IPS DF 6.9 (cell line): ENCODE measurements at regions not wholly inside any gene's neighbourhood (a gene's known extent, or its start where the extent isn't known, plus 50 kb on each side); places are given as distances from the start of the nearest gene placed in this dataset.

Source experiments
- DNase-seq: peaks from one replicate; pipeline ENCODE4 v3.0.0-alpha.2; 2013; ENCODE audit warnings: low read depth, low spot score
- H3K27ac ChIP-seq: one replicate; pipeline ENCODE4 v1.5.1; 2013; ENCODE audit warnings: low read length, control low read depth
- H3K27me3 ChIP-seq: 2 replicates; pipeline ENCODE4 v1.6.1; 2013; ENCODE audit warnings: mild to moderate bottlenecking, low read length; ENCODE audit not compliant: control insufficient read depth, insufficient read depth
- H3K36me3 ChIP-seq: 2 replicates; pipeline ENCODE4 v1.6.1; 2013; ENCODE audit warnings: low read length; ENCODE audit not compliant: control insufficient read depth, insufficient read depth
- H3K4me1 ChIP-seq: 2 replicates; pipeline ENCODE4 v1.6.1; 2013; ENCODE audit warnings: low read length; ENCODE audit not compliant: control insufficient read depth, insufficient read depth
- H3K4me3 ChIP-seq: 2 replicates; pipeline ENCODE4 v1.5.1; 2013; ENCODE audit warnings: mild to moderate bottlenecking, low read length
- H3K9me3 ChIP-seq: 2 replicates; pipeline ENCODE4 v1.6.1; 2013; ENCODE audit warnings: low read length, inconsistent platforms; ENCODE audit not compliant: control insufficient read depth, insufficient read depth
- WGBS: extraction: QIAGEN DNeasy Blood & Tissue Kit; methylation state at CpG from one replicate; pipeline ENCODE4 v1.1.7; 2013; ENCODE audit warnings: mixed read lengths, missing lambda C conversion rate; ENCODE audit not compliant: insufficient read length, insufficient coverage; 5-methylcytosine and 5-hydroxymethylcytosine counted together

DNA sequence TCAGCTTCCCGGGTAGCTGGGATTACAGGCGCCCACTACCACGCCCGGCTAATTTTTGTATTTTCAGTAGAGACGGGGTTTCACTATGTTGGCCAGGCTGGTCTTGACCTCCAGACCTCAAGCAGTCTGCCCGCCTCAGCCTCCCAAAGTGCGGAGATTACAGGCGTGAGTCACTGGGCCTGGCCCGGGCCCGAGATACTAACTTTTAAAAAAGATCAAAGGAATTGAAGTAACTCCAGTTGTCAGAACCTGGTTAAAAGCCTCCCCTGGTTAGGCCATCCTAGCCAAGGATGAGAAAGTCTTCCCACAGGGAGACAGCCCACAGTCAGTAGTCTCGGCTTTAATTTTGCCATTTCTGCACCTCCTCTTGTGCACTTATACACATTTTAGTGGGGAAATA is 212.3 kb upstream of the MCTP2 start:
- Histone ChIP-seq H3K4me1 (no peaks in the 10 kb centered on the region), H3K27me3 (no peaks in the 10 kb centered on the region), H3K27ac (no peak overlapping the region), H3K9me3 (no peaks in the 10 kb centered on the region), H3K36me3 (no peaks in the 10 kb centered on the region), H3K4me3 (no peak overlapping the region)
- DNase-seq: no peak
- no CpG with 5 or more reads among the region's 11 CpGs for WGBS

DNA sequence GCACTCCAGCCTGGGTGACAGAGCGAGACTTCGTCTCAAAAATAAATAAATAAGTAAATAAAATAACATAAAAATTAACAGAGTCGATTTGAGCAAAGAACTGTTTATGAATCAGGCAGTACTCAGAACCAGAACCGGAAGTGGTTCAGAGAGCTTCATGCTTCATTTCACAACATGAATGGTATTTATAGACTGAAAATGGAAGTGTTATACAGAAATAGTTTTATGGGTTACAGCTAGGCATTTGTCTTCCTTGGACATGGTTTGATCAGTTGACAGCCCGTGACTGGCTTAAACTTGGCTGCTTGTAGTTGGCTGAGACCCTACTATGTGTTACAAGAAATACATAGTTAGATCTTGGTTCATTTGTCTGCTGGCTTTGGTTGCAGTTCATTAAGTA is 216.0 kb upstream of the MCTP2 start:
- WGBS: no CpG with 5 or more reads among the region's 5 CpGs
- no peak overlapping the region for H3K27ac ChIP-seq
- no peaks in the 10 kb centered on the region for H3K27me3 ChIP-seq

DNA sequence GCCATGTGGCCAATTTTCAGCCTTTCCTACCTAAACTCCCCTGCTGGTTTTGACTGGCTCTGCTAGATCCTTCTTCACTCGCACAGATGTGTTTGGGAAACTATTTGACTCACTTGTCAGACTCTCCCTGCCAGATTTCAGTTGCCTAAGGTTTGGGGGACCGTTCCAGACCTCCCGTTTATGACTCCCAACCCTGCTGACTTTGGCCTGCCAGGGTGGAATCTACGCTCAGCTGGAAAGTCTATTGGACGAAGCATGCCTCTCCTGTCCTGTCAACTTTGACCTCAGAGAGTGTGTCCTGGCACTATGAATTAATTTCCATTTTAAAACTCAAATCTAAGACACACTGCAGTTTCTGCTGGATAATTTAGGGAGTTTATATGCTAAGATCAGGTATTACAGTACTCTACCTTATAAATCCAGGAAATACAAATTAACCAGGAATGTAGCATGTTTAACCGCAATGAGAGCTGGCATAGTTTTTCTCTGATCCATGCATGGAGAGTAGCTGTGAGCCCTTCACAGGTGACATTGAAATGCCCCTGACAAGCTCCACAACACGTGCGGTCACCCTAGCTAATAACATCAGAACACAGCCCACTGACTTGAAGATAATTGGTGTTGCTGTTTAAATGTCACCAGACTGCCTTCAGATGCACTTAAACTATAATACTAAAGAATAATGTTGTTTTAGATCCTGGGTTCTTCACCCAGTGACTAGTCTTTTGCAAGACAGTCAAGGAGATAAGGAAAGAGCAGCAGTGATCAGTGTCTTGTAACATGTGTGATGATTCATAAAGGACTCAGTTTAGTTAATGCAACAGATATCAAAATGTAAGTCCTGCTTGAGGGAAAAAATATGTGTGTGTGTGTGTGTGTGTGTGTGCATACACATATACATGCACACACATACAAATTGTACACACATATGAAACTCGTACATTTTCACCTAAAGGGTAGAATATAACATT is 223.0 kb upstream of the MCTP2 start:
- WGBS: no CpG with 5 or more reads among the region's 9 CpGs
- DNase-seq: no peak

More for the DNA sequence above, 216.0 kb upstream of the MCTP2 start:
- DNase-seq: no peak
- no peaks in the 10 kb centered on the region for H3K4me1 ChIP-seq
- H3K9me3 ChIP-seq: no peaks in the 10 kb centered on the region
- no peaks in the 10 kb centered on the region for H3K36me3 ChIP-seq
- H3K4me3 ChIP-seq: no peak overlapping the region

DNA sequence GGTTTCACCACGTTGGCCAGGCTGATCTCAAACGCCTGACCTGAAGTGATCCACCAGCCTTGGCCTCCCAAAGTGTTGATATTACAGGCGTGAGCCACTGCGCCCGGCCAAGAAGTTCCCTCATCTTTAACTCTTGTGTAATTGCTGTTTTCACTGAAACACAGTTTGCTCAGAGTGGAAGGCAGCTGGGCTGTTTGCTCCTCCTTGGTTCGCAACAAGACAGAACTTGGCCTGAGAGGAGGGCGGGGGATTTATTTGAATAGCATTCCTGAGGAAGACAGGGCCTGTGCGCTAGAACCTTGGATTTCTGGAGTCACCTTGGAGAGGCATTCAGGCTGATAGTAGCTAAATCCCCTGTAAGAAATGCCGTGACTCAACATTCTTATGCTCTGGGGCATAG is 226.7 kb upstream of the MCTP2 start:
- no peaks in the 10 kb centered on the region for H3K27me3 ChIP-seq
- no peak overlapping the region for H3K27ac ChIP-seq
- H3K36me3 ChIP-seq: no peaks in the 10 kb centered on the region
- DNase-seq: no peak
- 0 out of 2 replicates have a peak, but pooled peaks cover 1% of the 10 kb centered on the region for H3K4me1 ChIP-seq
- no peaks in the 10 kb centered on the region; the same call in 1 of the 2 replicates for H3K9me3 ChIP-seq
- no peak overlapping the region for H3K4me3 ChIP-seq
- no CpG with 5 or more reads among the region's 9 CpGs for WGBS

More for the DNA sequence above, 223.0 kb upstream of the MCTP2 start:
- Histone ChIP-seq H3K4me3 (no peak overlapping the region), H3K36me3 (no peaks in the 10 kb centered on the region), H3K27ac (no peak overlapping the region), H3K27me3 (no peaks in the 10 kb centered on the region), H3K9me3 (no peaks in the 10 kb centered on the region; the same call in 1 of the 2 replicates), H3K4me1 (0 out of 2 replicates have a peak, but pooled peaks cover 1% of the 10 kb centered on the region)

DNA sequence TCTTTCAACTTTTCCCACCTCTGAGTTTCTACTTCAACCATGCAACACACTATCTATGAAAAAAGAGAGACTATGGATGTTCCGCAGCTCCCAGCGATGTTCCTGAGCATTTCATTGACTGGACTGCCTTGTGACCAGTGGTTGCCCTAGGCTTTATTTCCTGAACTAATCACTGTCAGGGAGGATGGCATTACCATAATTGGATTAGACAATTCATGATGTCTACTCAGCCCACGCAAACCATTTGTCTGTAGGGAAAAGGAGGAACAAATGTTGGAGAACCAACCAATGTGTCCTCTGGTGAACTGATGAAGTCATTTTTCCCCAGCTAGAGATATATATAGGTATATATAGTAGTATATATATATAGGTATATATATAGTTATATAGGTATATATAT is 229.3 kb upstream of the MCTP2 start:
- no peak for DNase-seq
- H3K36me3 ChIP-seq: no peaks in the 10 kb centered on the region
- no peak overlapping the region for H3K27ac ChIP-seq
- H3K4me1 ChIP-seq: no peaks in the 10 kb centered on the region
- no peaks in the 10 kb centered on the region for H3K27me3 ChIP-seq
- no peak overlapping the region for H3K4me3 ChIP-seq
- H3K9me3 ChIP-seq: no peaks in the 10 kb centered on the region; the same call in 1 of the 2 replicates
- WGBS: no CpG with 5 or more reads among the region's 3 CpGs

- no peak overlapping the region for H3K27ac ChIP-seq
- no peaks in the 10 kb centered on the region for H3K27me3 ChIP-seq
- no CpG with 5 or more reads among the region's 3 CpGs for WGBS
- no peaks in the 10 kb centered on the region; the same call in 1 of the 2 replicates for H3K9me3 ChIP-seq
- DNase-seq: no peak
- H3K4me1 ChIP-seq: no peaks in the 10 kb centered on the region
- no peak overlapping the region for H3K4me3 ChIP-seq
- H3K36me3 ChIP-seq: no peaks in the 10 kb centered on the region
Measured at GRCh38 chr15:94001255-94001801, 230.0 kb upstream of the MCTP2 start.

DNA sequence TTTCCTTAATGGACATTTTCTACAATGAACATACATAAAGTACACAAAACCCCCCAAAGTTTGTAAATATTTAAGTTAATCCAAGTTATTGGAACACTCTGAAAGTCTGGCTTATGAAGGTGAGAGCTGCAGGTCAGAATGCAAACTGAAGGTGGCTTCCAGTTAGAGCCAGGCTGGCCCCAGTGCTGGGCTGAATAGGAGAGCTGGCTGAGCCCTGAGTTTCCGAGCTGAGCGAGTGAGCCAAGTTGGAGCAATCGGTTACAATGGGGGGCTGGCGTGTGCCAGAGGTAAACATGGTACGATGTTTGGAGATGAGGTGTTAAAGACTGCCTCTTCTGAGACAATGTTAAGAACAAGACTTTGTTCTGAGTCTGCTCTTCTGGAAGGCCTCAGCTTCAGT is 230.8 kb upstream of the MCTP2 start:
- no peak overlapping the region for H3K4me3 ChIP-seq
- no peaks in the 10 kb centered on the region for H3K27me3 ChIP-seq
- H3K9me3 ChIP-seq: no peaks in the 10 kb centered on the region
- no CpG with 5 or more reads among the region's 5 CpGs for whole genome bisulfite sequencing
- H3K27ac ChIP-seq: no peak overlapping the region
- no peaks in the 10 kb centered on the region for H3K36me3 ChIP-seq
- H3K4me1 ChIP-seq: no peaks in the 10 kb centered on the region
- peak; percentile 4 for DNase-seq

GRCh38 chr15:93997071-93997658 is 234.2 kb upstream of the MCTP2 start:
- Histone ChIP-seq H3K36me3 (no peaks in the 10 kb centered on the region), H3K4me1 (no peaks in the 10 kb centered on the region), H3K27me3 (no peaks in the 10 kb centered on the region), H3K4me3 (no peak overlapping the region), H3K27ac (no peak overlapping the region), H3K9me3 (no peaks in the 10 kb centered on the region)
- DNase-seq: peak; percentile 9
- WGBS: no CpG with 5 or more reads among the region's 6 CpGs

- no peaks in the 10 kb centered on the region for H3K4me1 ChIP-seq
- H3K4me3 ChIP-seq: no peak overlapping the region
- no CpG with 5 or more reads among the region's 4 CpGs for WGBS
- H3K27me3 ChIP-seq: no peaks in the 10 kb centered on the region
- no peaks in the 10 kb centered on the region for H3K9me3 ChIP-seq
- no peak overlapping the region for H3K27ac ChIP-seq
- DNase-seq: no peak
- no peaks in the 10 kb centered on the region for H3K36me3 ChIP-seq
Measured at GRCh38 chr15:93989440-93989998, 241.8 kb upstream of the MCTP2 start.

DNA sequence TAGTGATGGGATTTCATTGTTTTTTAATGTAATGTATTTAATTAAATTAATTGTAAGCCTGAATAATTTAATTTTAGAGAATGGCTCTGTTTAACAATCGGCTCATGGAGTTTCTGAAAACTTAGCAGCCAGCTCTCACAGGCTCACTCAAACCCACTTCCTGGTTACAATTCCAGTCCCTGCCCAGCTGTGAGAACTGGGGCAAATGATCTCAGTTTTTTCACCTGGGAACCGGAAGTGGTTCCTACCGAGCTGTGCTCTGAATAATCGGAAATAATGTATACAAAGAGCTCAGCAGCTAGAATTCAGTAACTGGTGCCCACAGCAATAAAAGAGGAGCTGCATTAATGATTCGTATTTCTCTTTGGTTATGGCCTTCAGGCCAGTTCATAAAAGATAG is 244.3 kb upstream of the MCTP2 start:
- H3K4me3 ChIP-seq: no peak overlapping the region
- no peaks in the 10 kb centered on the region for H3K9me3 ChIP-seq
- no peaks in the 10 kb centered on the region for H3K36me3 ChIP-seq
- no peaks in the 10 kb centered on the region for H3K27me3 ChIP-seq
- no CpG with 5 or more reads among the region's 5 CpGs for WGBS
- no peak for DNase-seq
- no peak overlapping the region for H3K27ac ChIP-seq
- no peaks in the 10 kb centered on the region for H3K4me1 ChIP-seq
